Stimulated activated CD8-positive, alpha-beta memory T cell treated with anti-CD3 and anti-CD28 coated beads, Interleukin-15, amount 100 ng/mL, for 24 hours (primary cell): ENCODE measurements at regions not wholly inside any gene's neighbourhood (a gene's known extent, or its start where the extent isn't known, plus 50 kb on each side); places are given as distances from the start of the nearest gene placed in this dataset.

ENCODE experiments used
- DNase-seq: peaks from one replicate; pipeline ENCODE4 v3.0.0-alpha.2; 2020; ENCODE audit warnings: low read depth

DNA sequence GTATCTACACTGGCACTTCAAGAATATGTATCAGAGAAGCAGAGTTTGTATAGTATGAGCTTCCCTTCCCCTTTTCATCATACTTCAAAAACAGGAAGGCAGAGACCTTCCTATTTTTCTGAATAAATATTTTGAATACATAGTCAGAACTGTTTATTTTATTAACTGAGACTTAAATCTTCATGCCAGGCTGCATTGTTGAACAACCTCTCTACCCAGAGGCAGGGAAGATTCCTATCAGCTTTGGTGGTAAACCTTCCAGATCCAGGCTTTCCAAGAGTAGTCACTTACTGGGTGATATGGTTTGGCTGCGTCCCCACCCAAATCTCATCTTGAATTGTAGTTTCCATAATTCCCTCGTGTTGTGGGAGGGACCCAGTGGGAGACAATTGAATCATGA lies 217.4 kb upstream of the ATP11B start:
- no peak for DNase-seq

DNA sequence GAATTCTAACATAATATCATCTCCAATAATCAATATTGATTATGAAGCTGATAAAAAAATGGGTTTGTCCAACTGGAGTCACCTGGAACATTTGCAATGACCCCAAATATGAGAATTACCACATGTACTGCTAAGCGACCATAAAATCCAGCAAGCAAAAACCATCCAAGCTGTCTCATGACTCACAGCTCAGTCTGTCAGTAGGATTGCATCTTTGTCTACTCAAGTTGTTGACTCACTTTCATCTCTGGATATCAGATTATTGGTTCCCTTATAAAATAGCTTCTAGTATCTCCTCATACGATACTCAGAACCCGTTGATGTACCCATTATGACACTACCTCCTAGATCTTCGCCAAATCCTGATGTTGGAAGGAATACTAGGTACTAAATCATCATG lies 209.8 kb upstream of the ATP11B start:
- DNase-seq = no peak

DNA sequence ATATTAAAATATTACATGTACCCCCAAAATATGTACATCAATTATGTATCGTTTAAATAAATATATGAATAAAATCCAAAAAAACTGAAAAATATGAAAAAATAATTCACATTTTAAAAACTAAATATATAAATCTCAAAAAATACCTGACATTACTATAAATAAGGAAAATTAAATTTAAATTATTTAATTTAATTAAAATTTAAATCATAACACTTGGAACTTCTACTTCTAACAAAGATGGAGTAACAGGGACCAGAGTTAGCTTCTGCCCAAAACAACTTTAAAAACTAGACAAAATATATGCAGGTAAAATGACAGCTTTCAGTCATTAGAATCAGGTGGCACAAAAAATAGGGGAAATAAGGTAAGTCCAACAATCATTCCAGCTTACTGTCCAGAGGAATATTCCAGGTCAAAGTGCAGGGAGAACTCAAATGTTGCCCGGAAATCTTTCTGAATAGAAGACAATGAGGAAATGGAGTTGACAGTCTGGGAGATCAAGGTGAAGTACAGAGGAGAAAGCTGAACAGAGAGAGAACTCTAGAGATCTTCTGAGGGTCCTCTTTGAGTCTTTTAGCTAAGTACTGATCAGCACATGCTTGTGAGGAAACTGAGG lies 207.7 kb upstream of the ATP11B start:
- DNase-seq = no peak

DNA sequence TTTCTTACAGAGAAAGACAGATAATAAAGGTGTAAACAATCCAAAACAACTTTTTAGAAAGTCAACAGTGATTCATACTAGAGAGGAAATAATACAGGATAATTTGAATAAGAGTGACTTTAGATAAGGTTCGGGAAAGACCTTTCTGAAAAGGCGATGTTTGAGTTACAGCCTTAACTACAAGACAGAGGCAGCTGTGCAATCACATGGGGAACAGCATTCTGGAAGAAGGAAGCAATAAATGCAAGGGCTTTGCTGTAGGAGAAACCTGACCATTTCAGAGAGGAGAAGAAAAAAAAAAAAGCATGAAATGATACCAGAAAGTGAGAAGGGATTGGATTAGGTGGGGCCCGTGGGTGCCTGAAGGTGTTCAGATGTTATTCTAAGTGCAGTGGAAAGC lies 200.6 kb upstream of the ATP11B start:
- no peak for DNase-seq

DNA sequence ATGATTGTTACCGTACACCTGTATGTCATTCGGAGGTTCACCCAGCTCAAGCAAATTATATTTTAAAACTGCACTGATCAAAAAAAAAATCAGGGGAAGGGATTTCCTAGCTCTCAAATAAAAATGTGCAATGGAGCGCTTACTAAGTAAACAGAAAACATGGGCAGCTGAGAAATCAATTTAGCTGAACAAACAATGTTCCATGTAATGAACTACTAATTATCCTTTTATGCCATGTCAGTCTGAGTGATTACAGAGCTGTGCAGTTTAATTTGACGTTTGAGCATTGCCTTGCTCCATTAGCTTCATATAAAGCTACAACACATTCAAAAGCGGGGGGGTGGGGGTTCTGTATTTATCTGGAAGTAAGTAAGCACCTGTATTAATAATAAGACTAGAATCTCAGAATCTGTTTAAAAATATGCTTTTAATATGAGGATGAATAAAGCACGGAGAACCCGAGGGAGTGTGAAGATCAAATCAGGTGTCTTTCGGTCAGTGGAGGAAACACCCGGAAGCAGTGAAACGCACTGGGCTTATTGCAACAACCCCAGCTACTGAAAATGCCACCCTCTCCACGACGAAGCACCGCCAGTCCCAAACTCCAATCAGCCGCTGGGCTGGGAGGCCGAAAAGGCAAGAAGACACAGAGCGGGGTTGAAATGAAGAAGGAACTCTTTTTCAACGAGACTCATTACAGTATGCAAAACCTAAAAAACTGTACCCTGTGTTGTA lies 196.5 kb upstream of the ATP11B start:
- DNase-seq = no peak

DNA sequence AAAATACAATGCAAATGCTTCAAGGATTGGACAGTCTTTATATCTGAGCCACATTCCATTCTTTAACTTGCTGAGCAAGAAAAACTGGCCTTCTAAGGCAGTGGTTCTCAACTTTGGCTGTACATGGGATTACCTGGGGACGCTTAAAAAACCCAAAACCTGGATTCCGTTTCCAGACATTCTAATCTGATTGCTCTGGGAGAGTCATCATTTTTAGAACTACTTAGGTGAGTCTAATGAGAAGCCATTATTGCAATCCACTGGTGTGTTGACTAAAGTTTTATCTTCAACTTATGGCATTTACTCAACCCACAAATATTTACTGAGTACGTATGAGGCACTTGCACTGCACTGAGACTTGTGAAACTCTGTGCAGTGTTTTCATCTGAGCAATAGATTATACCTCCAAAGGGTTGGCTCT lies 195.7 kb upstream of the ATP11B start:
- DNase-seq = no peak

DNA sequence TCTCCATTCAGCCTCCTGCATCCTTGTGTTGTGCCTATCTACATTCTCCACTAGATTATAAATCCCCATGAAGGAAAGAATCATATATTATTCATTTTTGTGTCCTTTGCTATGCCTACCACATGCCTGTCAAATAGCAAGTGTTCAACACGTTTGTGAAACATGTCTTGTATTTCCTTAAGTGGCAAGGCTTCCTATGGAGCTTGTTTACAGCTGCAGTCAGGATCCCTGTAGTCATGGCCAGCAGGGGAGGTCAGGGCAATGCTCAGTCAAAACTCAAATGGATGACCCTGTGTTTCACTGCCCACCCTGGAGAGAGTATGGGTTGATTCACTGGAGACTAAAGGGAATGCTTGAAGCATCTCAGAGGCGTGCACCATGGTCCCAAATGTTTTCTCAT lies 191.7 kb upstream of the ATP11B start:
- no peak for DNase-seq

DNA sequence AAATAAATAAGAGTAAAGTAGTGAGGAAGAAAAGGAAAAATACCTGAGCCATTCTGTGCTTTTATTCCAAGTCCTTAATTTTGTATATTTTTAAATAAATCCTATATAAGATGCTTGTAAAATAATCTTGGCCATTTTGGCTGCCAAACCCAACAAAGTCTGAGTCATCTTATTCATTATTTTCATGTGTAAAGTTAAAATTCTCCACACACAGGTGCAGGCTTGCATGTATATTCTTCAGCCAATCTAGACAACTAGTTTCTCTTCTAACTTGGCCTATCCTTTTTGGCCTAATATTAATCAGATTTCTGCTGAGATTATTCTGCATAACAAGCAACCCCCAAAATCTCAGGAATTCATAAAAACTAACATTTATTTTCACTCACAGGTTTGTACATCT lies 189.8 kb upstream of the ATP11B start:
- DNase-seq = no peak

DNA sequence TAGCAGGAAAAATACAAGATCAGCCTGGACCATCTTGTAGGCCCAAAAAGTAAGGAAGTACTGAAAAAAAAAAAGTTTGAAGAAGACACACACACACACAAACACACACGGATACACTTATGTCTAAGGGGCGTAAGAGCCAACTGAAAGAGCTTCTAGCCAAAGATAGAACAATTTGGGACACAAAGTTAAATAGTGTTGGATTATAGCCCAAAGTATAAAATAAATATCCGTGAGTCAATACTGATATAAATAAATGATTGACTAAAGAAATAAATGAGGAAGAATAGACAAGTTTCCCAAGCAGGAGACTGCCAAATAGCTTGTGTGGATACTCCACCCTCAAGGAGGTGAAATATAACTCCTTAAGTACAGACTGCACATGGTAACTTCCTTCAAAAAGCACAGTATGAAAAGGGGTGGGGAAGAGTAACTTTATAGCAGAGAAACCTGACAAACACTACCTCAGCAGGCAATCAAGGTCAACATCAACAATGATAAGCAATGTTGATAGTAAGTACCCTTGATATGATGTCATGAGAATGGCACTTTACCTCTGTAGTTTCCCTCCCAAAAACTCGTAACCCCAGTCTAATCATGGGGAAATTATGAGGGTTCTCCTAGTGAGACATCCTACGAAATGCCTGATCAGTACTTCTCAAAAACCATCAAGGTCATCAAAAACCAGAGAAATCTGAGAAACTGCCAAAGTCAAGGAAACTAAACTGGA lies 187.3 kb upstream of the ATP11B start:
- no peak for DNase-seq

DNA sequence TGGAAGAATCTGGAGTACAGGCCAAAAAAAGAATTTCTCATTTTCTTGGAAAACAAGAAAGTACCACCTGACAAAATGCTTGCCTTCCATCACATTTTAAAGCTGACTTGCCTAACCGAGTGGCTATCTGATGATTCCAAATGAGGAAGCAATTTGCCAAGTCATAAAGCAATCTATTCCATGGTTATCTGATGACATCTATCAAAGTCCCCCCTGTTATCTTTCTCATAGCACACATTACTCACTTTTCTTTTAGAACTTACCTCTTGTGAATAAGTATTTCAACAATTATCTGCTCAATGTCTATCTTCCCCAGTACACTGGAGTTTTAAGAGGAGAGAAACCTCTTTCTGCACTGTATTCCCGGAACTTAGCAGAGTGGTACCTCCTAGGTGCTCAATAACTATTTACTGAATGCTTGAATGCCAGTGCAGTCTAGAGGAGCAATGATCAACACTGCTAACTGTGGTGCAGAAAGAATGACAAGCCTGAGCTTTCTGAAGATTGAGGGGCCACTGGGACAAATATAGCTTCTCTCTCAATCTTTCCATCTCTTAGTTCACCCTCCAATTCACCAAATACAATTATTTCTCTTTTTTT lies 186.3 kb upstream of the ATP11B start:
- DNase-seq = no peak

DNA sequence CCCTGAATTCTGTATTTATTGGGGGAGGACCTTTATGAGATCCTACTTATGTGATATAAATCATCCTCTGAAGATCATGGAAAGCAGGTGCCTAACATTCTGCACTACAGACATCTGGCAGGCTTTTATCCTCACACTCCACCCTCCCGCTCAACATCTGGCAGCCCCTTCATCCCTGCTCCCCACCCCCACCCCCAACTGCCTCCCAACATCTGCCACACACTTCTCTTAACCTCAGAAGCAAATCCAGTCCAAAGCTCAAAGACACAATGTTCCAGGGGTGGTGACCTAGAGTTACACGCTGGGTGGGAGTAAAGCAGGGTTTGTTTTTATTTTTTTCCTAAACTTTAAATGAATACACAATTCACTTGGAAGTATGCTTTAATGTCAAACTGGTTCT lies 184.5 kb upstream of the ATP11B start:
- no peak for DNase-seq

DNA sequence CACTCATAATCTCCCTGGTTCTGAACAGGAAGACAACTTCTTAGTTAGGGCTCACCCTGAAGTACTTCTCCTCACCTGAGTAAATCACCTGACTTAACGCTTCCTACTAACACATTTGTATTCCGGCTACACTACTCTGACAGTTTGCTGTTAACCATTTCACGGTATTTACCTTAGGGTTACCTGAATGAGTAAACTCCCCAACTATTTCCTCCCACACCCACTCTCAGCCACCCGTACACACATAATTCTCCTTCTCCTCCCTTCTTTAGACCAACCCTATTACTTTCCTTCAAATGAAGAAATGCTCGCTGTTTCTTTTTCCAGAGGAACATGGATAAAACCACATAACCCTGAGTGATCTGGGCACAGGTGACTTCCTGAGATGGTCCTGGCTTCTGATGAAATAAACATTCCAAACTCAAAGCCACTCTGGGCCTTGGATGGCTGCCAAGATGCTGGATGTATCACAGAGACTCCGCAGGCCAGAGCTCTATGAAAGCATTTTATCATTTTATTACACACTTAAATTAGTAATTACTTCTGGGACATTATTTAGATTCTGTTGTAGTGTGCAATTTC lies 183.6 kb upstream of the ATP11B start:
- DNase-seq = no peak

DNA sequence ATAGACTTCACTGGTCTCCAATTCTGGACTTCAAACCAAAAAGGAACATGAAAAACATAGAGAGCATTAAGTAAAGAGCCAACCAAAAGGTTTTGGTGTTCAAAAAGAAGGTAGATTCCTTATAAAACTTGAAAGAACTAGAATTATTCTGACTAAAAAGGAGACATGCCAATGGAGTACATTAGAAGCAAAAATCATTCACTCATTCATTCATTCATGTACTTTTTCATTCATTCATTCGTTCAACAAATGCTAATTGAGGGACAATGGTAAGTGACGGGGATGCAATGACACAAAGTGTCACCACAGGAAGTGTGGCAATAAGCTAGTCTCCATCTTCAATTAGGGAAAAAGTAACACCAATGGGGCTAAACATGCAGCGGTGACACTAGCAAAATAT lies 181.0 kb upstream of the ATP11B start:
- DNase-seq = no peak

DNA sequence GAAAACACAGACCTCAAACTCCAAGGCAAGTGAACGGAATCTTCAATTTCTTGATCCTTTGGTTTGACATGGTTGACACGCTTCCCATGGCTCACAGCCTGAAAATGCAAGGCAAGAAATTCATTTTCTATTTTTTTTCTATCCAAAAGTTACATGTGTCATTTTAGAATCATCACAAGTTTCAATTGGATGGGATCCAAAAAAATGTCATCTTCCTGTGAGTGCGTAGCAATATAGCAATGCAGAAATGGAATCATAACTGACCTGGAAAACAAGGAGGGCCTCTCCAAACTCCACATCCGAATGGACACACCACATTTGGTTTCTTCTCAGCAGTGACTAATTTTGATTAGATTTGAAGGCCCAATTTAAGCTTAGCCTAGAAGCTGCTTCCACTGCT lies 175.8 kb upstream of the ATP11B start:
- no peak for DNase-seq

DNA sequence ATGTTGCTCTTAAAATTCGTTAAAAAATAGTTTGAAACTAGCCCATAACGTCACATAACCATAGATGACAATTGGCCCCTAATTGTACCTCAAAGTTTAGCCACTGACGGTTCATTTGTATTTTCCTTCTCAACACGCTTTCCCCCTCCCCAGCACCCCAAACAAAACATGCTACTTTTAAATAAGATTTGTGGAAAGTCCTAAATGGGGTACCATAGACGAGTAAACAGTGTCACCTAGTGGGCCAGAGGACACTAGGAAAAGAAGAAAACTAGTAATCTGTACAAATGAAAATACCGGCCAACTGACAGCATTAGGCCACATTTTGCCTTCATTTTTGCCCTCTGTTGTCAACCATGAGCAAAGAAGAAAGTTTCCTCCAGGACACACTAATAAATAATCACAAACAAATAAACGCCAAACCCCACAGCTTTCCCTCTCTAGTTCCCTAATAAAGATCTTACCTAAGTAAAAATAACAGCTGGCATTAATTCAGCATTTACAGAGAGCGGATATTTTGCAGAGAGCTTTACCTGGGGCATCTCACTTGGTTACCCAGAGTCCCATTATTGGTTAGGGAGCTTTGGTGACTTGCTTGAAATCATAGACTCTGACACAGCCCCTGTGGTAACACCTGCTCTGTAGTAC lies 175.1 kb upstream of the ATP11B start:
- DNase-seq = no peak

DNA sequence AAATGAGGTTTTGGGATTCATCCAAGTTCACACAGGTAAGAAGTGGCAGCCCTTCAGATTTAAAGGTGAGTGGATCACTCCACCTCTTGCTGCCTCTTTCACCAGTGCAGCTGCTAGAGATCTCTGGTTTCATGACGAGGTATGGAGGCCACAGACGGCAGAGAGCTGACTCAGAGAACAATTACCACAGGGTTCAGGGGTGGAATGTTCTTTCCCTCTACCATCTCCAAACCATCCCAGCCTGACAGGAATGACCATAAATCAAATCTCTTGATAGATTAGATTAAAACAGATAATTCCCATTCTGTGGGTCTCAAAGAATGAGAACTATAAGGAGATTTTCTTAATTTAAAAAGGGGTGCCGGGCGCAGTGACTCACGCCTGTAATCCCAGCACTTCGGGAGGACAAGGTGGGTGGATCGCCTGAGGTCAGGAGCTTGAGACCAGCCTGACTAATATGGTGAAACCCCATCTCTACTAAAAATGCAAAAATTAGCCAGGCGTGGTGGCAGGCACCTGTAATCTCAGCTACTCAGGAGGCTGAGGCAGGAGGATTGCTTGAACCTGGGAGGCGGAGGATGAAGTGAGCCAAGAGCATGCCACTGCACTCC lies 174.2 kb upstream of the ATP11B start:
- DNase-seq = no peak

DNA sequence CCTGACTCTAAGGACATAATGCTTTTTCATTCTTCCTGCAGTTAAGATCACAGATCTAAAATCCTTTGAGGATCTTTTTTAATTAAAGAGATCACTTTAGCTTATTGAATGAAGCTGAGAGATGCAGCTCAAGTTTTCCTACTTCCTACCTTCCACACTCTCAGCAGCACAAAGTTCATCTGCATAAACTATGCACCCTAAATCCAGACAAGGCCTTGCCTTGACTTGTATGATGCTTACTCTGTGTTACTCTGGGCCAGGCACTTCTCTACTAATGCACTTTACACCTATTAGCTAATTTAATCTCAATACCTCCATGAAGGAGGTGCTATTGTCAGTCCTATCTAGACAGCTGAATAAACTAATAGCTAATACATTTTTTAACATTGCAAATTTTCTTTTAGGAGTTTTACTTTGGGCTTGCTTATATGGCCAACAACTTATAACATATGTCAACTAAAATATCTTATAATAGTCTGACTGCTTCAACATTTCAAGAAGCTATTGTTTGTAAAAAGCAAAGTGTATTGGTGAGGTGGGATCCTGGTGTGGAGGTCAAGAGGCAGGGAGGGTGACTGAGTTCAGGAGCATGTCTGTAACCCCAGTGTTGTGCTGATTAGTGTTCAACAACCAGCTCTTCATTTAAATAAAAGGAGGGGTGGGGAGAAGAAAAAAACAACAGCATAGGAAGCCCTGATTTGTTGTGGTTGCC lies 172.4 kb upstream of the ATP11B start:
- DNase-seq = no peak

DNA sequence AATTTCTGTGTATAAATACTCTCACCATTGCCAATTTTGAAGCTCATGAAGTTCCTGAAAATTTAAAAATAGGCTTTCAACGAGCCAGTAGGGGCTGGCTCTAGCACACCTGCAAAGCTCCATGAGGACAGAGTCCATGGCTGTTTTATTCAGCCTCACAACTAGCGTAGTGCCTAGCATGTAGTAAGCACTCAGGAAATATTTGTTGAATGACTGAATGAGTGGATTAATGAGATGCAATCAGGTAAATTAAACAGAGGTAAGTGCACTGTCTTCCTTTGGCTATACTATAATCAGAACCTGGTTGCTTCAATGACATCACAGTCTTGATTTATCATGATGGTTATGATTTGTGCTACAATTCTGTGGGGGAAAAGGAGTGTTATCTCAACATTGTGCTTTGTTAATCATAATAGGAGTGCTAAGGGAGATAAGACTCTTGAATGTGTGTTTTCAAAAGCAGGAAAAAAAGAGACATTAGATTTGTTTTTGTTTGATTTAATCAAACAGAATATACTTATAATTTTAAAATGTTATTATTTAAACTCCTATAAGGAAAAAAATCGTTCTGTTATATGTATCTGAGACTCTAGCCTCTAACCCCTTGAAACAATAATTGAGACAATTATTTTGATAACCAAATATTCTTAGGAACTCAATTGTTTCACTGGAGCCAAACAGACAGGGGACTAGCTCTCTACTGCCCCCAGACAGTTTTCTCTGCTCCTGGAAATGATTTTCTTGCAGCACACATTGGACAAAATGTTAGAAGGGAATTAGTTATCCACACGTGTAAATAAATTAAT lies 171.7 kb upstream of the ATP11B start:
- DNase-seq = no peak

DNA sequence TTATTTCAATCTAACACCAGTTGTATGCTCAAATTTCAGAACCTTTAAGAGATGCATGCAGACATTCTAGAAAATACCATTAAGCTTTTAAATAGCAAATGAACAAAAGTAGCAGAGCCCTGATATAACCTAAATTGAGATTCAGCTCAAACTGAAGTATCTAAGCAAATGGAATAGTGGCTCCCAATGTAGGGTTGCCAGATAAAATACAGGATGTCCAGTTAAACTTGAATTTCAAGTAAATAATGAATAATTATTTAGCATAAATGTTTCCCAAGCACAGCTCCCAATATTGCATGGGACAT lies 171.1 kb upstream of the ATP11B start:
- DNase-seq = no peak
